Fibroblast of mammary gland (primary cell): ENCODE measurements at regions not wholly inside any gene's neighbourhood (a gene's known extent, or its start where the extent isn't known, plus 50 kb on each side); places are given as distances from the start of the nearest gene placed in this dataset.

Experiments
- DNase-seq: peaks from one replicate; pipeline ENCODE4 v3.0.0-alpha.2; 2010; ENCODE audit warnings: low read depth
- H3K4me3 ChIP-seq: 2 replicates; pipeline ENCODE4 v1.5.1; 2011; ENCODE audit warnings: low read depth, mild to moderate bottlenecking, low read length, moderate library complexity; ENCODE audit not compliant: control insufficient read depth
- CTCF ChIP-seq: conservative IDR thresholded peaks from 2 replicates; pipeline ENCODE4 v1.5.1; 2011; ENCODE audit warnings: low read depth, low read length, inconsistent platforms; ENCODE audit not compliant: control insufficient read depth, insufficient read depth

- DNase-seq: no peak
- H3K4me3 ChIP-seq: no peak overlapping the region
- no peak for TF ChIP-seq CTCF
Observed at GRCh38 chr16:85333744-85334640, 221.7 kb upstream of the CIBAR2 start.

- DNase-seq: no peak
- TF ChIP-seq CTCF: no peak
- no peak overlapping the region for H3K4me3 ChIP-seq
Observed at GRCh38 chr16:85334718-85335583, 222.7 kb upstream of the CIBAR2 start.

- H3K4me3 ChIP-seq: no peak overlapping the region
- peak; percentile 50 for DNase-seq
- no peak for TF ChIP-seq CTCF
Observed at GRCh38 chr16:85335584-85336491, 223.6 kb upstream of the CIBAR2 start.

- H3K4me3 ChIP-seq: no peak overlapping the region
- DNase-seq: no peak
- TF ChIP-seq CTCF: no peak
Observed at GRCh38 chr16:85337910-85338637, 225.8 kb upstream of the CIBAR2 start.

- no peak for TF ChIP-seq CTCF
- no peak overlapping the region for H3K4me3 ChIP-seq
- no peak for DNase-seq
Observed at GRCh38 chr16:85338638-85338982, 226.3 kb upstream of the CIBAR2 start.
